GM12878 (cell line): ENCODE measurements at regions not wholly inside any gene's neighbourhood (a gene's known extent, or its start where the extent isn't known, plus 50 kb on each side); places are given as distances from the start of the nearest gene placed in this dataset.
"Not testable (repeated sequence)": the region's sequence is repeated elsewhere in the genome, so short reads cannot be mapped to it uniquely, and the experiment has no call there.

ENCODE experiments used
- ATAC-seq: fragments of 200-7000 bp; cut with Tn5 transposase; 3 replicates; pipeline ENCODE4 v1.9.1; 2020; ENCODE audit warnings: mild to moderate bottlenecking, moderate library complexity
- BruUV-seq: library from RNA; stranded (reverse); fragments of 400-500 nt; replicated peaks from 2 replicates; lab custom pipeline; 2021; lab: Mats Ljungman, UMichigan
- CTCF ChIA-PET: fragments of 300-600 bp; sonication (Branson Sonifier 250); formaldehyde crosslinking; extraction: SDS; loops from one replicate; lab custom pipeline; 2021; ENCODE audit warnings: inconsistent platforms; lab: Yijun Ruan, JAX
- POLR2A ChIA-PET: fragments of 350-600 bp; formaldehyde crosslinking; extraction: SDS; loops from one replicate; lab custom pipeline; 2021; ENCODE audit warnings: inconsistent platforms; lab: Charles Lee
- RAD21 ChIA-PET: fragments of 300-600 bp; sonication (Branson Sonifier 250); formaldehyde crosslinking; loops from one replicate; lab custom pipeline; 2023; ENCODE audit warnings: antibody characterized with exemption; ENCODE audit not compliant: unreplicated experiment; lab: Charles Lee
- SMC1A ChIA-PET: fragments of 300-600 bp; sonication (Branson Sonifier 250); formaldehyde crosslinking; loops from one replicate; lab custom pipeline; 2023; ENCODE audit not compliant: unreplicated experiment, uncharacterized antibody; lab: Charles Lee
- DNase-seq: peaks from one replicate; pipeline ENCODE4 v3.0.0-alpha.2; 2011; ENCODE audit warnings: low read depth, low spot score
- FAIRE-seq: peaks from 3 replicates; lab custom pipeline; 2011; peaks lifted over from hg19 to GRCh38; lab: Jason Lieb, UNC
- H2AFZ ChIP-seq: 2 replicates; pipeline ENCODE4 v1.6.0; 2011; ENCODE audit warnings: low read depth, low read length, control low read depth; ENCODE audit not compliant: control insufficient read depth
- H3K27ac ChIP-seq: 2 replicates; pipeline ENCODE4 v1.5.1; 2011; ENCODE audit warnings: control low read depth; ENCODE audit not compliant: control insufficient read depth, insufficient read depth
- H3K27me3 ChIP-seq, 2 experiments: replicated peaks in 1 of 2; 2 replicates each; pipeline versions ENCODE4 v1.6.0 to v1.6.1; 2011; ENCODE audit warnings: low read length in 1 of 2; ENCODE audit not compliant: control insufficient read depth in 2 of 2, insufficient read depth in 2 of 2
- H3K36me3 ChIP-seq, 2 experiments: 2 replicates each; pipeline ENCODE4 v1.5.1; 2011; ENCODE audit warnings: low read length in 1 of 2; ENCODE audit not compliant: control insufficient read depth in 2 of 2, insufficient read depth in 2 of 2
- H3K4me1 ChIP-seq: 2 replicates; pipeline ENCODE4 v1.6.1; 2011; ENCODE audit warnings: mild to moderate bottlenecking, low read length, moderate library complexity, mixed read lengths; ENCODE audit not compliant: control insufficient read depth, insufficient read depth
- H3K4me2 ChIP-seq: 2 replicates; pipeline ENCODE4 v1.6.0; 2011; ENCODE audit warnings: control low read depth; ENCODE audit not compliant: control insufficient read depth, insufficient read depth
- H3K4me3 ChIP-seq: fragments of 200-600 bp; sonication (generic); 2 replicates; pipeline ENCODE4 v1.5.1; 2016
- H3K79me2 ChIP-seq: 2 replicates; pipeline ENCODE4 v1.6.0; 2011; ENCODE audit warnings: low read length; ENCODE audit not compliant: control insufficient read depth, insufficient read depth
- H3K9ac ChIP-seq: 2 replicates; pipeline ENCODE4 v1.8.0; 2011; ENCODE audit warnings: low read length, control low read depth, mixed read lengths; ENCODE audit not compliant: control insufficient read depth, insufficient read depth
- H3K9me3 ChIP-seq: replicated peaks from 3 replicates; pipeline ENCODE4 v1.5.1; 2011; ENCODE audit warnings: mild to moderate bottlenecking, low read length; ENCODE audit not compliant: control insufficient read depth, insufficient read depth
- H4K20me1 ChIP-seq: 2 replicates; pipeline ENCODE4 v1.6.0; 2011; ENCODE audit not compliant: control insufficient read depth, insufficient read depth
- DPF2 ChIP-seq: fragments of 450-650 bp; IDR thresholded peaks from 2 replicates; pipeline ENCODE4 v1.6.1; 2017; ENCODE audit warnings: mild to moderate bottlenecking
- NFIC ChIP-seq: IDR thresholded peaks from 2 replicates; pipeline ENCODE4 v1.6.1; 2012; ENCODE audit warnings: low read depth, mild to moderate bottlenecking, inconsistent platforms, low read length, moderate library complexity
- ZBTB33 ChIP-seq: fragments of 450-650 bp; IDR thresholded peaks from 2 replicates; pipeline ENCODE4 v1.6.1; 2017; ENCODE audit warnings: mild to moderate bottlenecking
- WGBS: methylation state at CpG from one replicate; pipeline ENCODE4 v1.1.6; 2016; ENCODE audit warnings: low lambda C conversion rate; ENCODE audit not compliant: insufficient replicate concordance, insufficient coverage; ENCODE audit errors: missing lambda C conversion rate; 5-methylcytosine and 5-hydroxymethylcytosine counted together
- in situ Hi-C: fragments of 300-500 bp; cut with MboI; formaldehyde crosslinking; loops from 9 replicates; pipeline ENCODE4 v1.14.3; 2018; ENCODE audit warnings: mixed read lengths
- intact Hi-C: fragments of 100-400 bp; cut with micrococcal nuclease; formaldehyde crosslinking; loops from one replicate; pipeline ENCODE4 v1.14.2; 2022; ENCODE audit not compliant: unreplicated experiment

GRCh38 chr17:70389232-70389757 is 220.0 kb downstream of the KCNJ2 start:
- RAD21 ChIA-PET, BruUV-seq, H4K20me1 ChIP-seq, H3K4me3 ChIP-seq, H3K36me3 ChIP-seq, H3K4me2 ChIP-seq, SMC1A ChIA-PET, POLR2A ChIA-PET, H3K27me3 ChIP-seq, DNase-seq, H3K9me3 ChIP-seq, ATAC-seq, H3K4me1 ChIP-seq, H3K27ac ChIP-seq, H2AFZ ChIP-seq, intact Hi-C loops, CTCF ChIA-PET, H3K79me2 ChIP-seq, FAIRE-seq, H3K9ac ChIP-seq, in situ Hi-C loops: not testable (repeated sequence)
- TF ChIP-seq ZBTB33 = peak; percentile 90
- WGBS = 62% methylated on average over 16 of the region's 23 CpGs

- BruUV-seq = no TSS peak
- Histone ChIP-seq H3K9me3 (no peaks in the 10 kb centered on the region), H3K4me2 (no peak overlapping the region), H4K20me1 (no peaks in the 10 kb centered on the region), H2AFZ (no peak overlapping the region), H3K9ac (no peak overlapping the region), H3K27me3 (no peaks in the 10 kb centered on the region), H3K4me1 (no peaks in the 10 kb centered on the region), H3K27ac (no peak overlapping the region), H3K36me3 (no peaks in the 10 kb centered on the region), H3K4me3 (no peak overlapping the region), H3K79me2 (no peaks in the 10 kb centered on the region)
- no peak for ATAC-seq
- RAD21 ChIA-PET = no interaction called here
- POLR2A ChIA-PET = no interaction called here
- TF ChIP-seq DPF2 (no peak), NFIC (no peak)
- intact Hi-C loops (no loop called here), in situ Hi-C loops (no loop called here)
- DNase-seq = no peak
- no peak for FAIRE-seq
- WGBS = 40% methylated on average over 4 of the region's 4 CpGs
- CTCF ChIA-PET = interaction anchor here (0.8 kb wide), 1 partner anchor 23 kb away, joined by 4 read pairs; no protein-coding TSS in a partner anchor
- SMC1A ChIA-PET = interaction anchor here (0.5 to 1.5 kb wide), 3 partner anchors 24 to 162 kb away, joined by 3 to 4 read pairs (median 4); no protein-coding TSS in a partner anchor
Measured at GRCh38 chr17:70390049-70390448, 220.7 kb downstream of the KCNJ2 start.
